EL (cell line): ENCODE measurements at regions not wholly inside any gene's neighbourhood (a gene's known extent, or its start where the extent isn't known, plus 50 kb on each side); places are given as distances from the start of the nearest gene placed in this dataset.
A peak's percentile ranks its signal among the peaks of the same experiment; 100 is the strongest.
"Not testable (repeated sequence)": the region's sequence is repeated elsewhere in the genome, so short reads cannot be mapped to it uniquely, and the experiment has no call there.

Source experiments
- DNase-seq: peaks from one replicate; pipeline ENCODE4 v3.0.0-alpha.2; 2016

DNA sequence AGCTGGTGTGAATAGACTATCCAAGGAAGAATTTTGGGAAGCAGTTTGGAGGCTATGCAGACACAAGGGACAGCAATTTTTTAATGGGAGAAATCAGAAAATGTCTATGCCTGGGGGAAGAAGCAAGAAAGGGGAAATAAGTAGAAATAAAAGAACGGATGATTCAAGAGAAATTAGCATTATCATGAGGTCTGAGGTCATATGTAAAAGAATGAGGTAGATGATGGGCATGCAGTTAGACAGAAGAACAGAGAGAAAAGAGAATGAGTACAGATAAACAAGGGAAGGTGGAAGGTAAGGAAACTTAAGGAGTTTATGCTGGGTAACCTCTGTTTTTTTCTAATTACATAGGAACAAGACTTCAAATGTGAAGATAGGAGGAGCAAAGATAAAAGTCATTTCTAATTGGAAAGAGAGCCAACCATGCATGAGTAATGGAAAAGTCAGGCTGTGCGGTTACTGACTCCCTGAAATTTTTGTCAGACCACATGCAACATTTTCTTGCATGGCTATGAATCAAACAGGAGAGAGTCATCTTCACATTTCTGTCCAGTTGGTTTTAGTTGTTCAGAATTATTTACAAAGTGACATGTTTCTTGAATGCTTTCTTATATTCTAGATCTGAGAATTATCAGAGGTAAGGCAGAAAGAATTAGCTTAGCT, 101.0 kb upstream of the PIK3R1 start:
- DNase-seq, result peak; percentile 90

GRCh38 chr5:68112658-68113057, 102.9 kb upstream of the PIK3R1 start:
- DNase-seq, result no peak

DNA sequence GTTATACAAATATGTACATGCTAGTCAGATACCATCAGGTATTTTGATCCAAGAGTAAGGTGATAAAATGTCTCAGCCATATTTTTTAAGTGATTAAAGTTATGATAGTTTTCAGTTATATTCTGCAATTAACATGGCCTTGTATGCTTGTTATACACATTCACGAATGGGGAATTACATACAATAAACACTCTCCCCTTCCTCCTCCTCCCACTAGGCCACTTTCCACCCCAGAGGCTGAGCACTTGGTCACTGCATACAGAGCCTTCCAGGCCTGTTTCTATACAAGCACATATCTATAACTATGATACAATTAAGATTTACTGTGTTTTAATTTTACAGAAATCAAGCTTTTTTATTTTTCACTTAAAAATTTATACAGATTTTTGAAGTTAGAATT, 104.7 kb upstream of the PIK3R1 start:
- DNase-seq, result no peak

DNA sequence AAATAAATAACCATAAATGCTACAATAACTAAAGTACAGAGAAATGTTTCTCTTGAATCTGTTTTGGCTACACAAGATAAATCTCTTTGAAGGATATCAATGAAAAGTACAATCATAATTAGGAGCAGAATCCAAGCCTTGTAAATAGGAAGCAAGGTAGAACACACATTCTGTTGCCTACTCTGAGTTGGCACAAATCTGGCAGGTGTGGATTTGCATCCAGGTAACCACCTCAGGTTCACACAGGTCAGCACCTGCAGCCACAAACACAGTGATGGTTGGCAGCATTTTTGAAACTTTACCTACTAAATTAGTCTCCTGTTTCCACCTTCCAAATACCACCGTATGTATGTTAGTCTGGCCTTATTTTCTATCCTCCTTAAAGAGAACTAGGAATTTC, 105.3 kb upstream of the PIK3R1 start:
- no peak for DNase-seq

GRCh38 chr5:68104217-68104616, 111.3 kb upstream of the PIK3R1 start:
- DNase-seq, result not testable (repeated sequence)

GRCh38 chr5:68103297-68103696, 112.3 kb upstream of the PIK3R1 start:
- not testable (repeated sequence) for DNase-seq

DNA sequence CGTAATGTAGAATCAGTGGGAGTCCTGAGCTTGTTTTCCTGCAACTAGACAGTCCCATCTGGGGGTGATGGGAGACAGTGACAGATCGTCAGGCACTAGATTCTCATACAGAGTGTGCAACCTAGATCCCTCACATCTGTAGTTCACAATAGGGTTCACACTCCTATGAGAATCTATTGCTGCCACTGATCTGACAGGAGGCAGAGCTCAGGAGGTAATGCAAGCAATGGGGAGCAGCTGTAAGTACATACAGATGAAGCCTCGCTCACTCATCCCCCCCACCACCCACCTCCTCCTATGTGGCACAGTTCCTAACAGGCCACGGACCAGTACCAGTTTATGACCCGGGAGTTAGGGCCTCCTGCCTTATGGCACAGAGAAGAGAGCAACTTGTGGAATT, 116.2 kb upstream of the PIK3R1 start:
- DNase-seq, result no peak

DNA sequence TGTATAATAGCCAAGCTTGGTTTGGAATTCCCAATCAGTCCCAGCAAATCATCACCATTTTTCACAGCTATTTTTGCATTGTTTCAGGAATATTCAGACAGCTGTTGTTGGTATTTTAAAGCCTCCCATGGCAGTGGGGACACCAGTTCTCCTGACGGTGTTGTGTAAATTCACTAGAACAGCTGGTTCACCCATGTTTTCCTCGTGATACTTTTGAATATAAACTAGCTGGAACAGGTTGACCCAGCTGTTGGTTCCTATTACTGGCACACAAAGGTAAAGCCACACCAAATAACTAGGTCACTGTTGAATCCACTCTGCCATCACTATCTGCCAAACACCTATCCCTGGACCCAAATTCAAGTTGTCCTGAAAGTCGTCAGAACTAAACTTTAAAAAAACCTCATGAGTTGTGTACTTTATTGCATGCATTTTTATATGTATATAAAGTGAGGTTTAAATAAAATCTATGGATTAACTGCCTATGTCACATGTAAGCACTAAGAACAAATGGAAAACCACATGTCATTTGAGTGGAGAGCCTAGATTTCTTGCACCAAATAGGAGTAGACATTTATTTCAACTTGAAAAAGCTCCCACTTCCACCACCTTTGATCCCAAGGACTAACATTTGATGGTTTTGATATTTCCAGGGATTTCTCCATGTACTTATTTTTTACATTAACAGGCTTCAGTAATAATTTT, 121.9 kb upstream of the PIK3R1 start:
- DNase-seq, result no peak

- DNase-seq, result peak; percentile 82
These were observed 127.3 kb upstream of the PIK3R1 start for GRCh38 chr5:68088302-68088701.

- DNase-seq, result peak; percentile 24
These were observed 127.7 kb upstream of the PIK3R1 start for GRCh38 chr5:68087866-68088265.

- peak; percentile 77 for DNase-seq
These were observed 128.7 kb upstream of the PIK3R1 start for GRCh38 chr5:68086857-68087256.

GRCh38 chr5:68086439-68086838, 129.1 kb upstream of the PIK3R1 start:
- DNase-seq, result no peak

DNA sequence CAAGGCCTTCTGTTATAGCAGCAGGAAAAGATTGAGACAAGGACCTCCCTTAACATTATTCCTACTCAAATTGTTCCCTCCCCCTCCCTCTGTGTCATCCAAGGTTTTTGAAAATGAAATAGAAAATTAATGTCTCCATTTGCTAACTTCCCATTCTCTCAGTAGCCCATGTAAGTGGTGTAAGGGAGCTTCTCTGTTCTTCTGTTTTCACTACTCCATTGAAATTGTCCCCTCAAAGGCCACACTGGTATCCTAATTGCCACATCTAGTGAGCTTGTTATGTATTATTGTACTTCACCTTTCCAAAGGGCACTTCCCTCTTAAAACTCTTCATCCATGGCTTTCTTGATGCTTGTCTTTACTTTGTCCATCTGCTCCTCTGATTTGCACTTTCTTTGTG, 131.2 kb upstream of the PIK3R1 start:
- DNase-seq, result no peak

DNA sequence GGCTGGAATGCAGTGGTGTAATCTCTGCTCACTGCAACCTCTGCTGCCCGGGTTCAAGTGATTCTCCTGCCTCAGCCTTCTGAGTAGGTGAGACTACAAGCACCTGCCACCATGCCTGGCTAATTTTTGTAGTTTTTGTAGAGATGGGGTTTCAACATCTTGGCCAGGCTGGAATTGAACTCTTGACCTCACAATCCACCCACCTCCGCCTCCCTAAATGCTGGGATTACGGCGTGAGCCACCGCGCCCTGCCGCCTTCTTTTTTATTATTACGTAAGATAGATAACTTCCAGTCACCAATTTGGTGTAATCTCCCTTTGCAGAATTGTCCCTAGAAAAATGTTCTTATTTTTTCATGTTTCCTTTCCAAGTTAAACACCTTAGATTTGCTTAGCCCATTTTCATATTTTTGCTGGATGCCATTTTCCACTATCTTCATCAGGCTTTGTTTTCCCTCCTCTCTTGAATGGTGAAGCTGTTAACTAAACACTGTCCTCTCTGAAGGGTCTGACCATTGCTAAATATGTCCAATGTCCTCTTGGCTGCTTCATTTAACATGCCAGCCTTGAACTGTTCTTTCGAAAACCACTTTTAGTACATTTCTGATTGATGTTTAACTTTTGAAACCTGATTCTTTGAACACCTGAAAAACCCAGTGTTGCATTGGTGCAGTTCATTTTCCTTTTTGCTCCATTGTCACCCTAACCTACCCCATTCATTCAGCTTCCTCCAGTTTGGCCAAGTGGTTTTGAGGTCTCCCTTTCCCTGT, 135.1 kb upstream of the PIK3R1 start:
- no peak for DNase-seq

DNA sequence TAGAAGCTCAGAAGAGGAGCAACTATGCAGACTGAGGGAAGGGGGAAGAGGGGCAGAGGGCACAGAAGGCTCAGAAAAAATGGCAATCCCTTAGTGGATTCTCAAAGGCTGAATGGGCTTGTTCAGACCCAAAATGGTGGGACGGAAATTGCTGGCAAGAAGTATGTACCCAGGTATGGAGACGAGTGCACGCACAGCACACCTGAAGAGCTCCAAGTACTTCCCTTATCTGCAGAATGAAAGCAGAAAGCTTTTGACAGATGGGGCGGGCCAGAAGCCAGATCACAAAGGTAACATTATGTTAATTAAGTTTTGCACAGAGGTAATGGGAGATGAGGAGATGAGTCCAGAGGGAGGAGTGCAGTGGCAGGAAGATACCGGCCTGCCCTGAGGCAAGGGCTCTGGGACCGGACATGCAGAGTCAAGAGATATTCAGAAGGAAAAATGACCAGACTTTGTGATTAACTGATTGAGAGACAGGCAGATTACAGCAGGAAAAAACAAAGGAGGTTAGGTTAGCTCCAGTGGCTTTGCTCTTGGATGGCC, 138.1 kb upstream of the PIK3R1 start:
- DNase-seq, result no peak

GRCh38 chr5:68074633-68075032, 140.9 kb upstream of the PIK3R1 start:
- no peak for DNase-seq

- DNase-seq, result peak; percentile 26
These were observed 141.4 kb upstream of the PIK3R1 start for GRCh38 chr5:68074048-68074632.

DNA sequence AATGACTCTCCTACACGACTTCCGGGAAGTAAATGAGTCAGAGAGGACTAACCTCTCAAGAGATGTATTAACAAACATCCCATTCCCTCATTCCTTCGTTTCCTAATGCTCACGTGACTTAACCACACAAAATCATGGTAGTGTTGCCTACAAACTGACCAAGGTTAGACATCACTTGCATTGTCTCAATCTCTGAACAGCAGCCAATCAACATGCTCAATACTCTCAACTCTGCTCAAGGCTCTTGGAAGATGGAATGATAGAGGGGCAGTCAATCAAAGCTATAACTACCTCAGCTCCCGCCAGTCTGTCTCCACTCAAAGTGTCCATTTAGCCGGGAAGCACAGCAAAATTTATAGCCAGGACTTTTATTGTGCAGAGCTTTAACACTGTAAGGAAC, 143.8 kb upstream of the PIK3R1 start:
- peak; percentile 59 for DNase-seq

DNA sequence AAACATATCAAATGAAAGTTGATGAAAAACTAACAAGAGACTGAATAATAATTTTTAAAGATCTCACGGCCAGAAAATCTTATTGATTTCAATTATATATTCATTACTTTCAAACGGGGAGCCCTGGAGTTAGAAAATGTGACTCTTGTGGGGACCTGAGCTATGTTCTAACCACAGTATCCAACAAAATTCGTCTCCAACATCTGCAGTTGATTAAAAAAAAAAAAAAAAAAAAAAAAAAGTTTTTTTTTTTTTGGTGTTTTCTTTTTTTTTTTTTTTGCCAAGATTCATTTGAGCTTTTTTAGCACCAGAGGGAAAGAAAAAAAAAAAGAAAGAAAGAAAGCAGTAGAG, 144.3 kb upstream of the PIK3R1 start:
- peak; percentile 20 for DNase-seq

GRCh38 chr5:68070591-68071281, 144.8 kb upstream of the PIK3R1 start:
- DNase-seq, result peak; percentile 16

DNA sequence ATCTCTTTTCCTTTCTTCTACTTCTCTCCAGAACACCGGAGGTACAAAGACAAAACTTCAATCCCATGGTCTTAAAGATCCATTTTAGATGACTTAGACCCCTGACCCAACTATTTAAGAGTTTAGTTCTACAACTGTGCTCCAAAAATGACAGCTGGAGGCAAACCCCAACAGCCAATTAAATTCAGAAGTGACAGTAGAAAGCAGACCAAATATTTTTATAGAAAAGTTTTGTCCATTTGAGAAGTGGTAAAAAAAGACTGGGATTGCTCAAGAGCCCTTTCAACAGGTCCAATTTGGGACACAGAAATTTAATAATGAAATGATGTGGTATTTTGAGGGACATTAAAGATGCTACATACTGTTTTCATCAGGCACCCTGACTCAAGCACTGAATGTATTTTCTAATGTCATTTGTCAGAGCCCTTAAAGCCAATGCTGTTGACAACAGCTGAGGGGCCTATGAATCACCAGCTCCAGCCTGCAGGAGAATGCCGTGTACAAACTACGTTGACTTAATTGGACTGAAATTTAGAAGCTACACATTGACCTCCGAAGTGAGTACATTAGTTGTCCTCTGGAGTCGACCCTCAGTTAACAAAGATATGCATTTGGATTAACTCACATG, 147.5 kb upstream of the PIK3R1 start:
- DNase-seq, result peak; percentile 58

DNA sequence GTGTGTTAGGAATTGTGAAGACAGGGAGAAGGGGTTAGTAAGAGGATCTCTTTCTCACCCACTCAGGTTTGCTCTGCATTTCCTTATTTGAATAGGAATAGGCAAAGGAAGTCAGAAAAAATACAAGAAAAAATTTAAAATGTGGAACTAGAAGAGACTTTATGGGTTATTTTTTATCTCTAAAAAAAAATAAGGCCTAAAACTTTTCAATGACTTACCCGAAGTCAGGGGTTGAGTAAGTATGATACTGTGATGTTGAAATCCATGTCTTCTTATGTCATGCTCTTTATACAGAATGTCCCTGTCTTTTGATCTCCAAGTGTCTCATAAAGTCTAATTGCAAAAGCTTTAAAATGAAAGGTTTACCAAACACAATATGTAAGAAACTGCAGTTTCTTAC, 148.3 kb upstream of the PIK3R1 start:
- no peak for DNase-seq
